Neural progenitor cell (in vitro differentiated cells): ENCODE measurements at regions not wholly inside any gene's neighbourhood (a gene's known extent, or its start where the extent isn't known, plus 50 kb on each side); places are given as distances from the start of the nearest gene placed in this dataset.

Source experiments
- DNase-seq: peaks from one replicate; pipeline ENCODE4 v3.0.0-alpha.2; 2016; ENCODE audit warnings: low spot score
- H2AFZ ChIP-seq: fragments of 200-600 bp; sonication (generic); replicated peaks from 2 replicates; pipeline ENCODE4 v1.6.1; 2016; ENCODE audit warnings: antibody characterized with exemption
- H3F3A ChIP-seq: fragments of 200-600 bp; sonication (generic); 2 replicates; pipeline ENCODE4 v1.6.1; 2016; ENCODE audit warnings: antibody characterized with exemption, low read depth
- H3K27ac ChIP-seq: fragments of 200-600 bp; sonication (generic); 2 replicates; pipeline ENCODE4 v1.5.1; 2016; ENCODE audit warnings: mild to moderate bottlenecking
- H3K27me3 ChIP-seq: fragments of 200-600 bp; sonication (generic); 2 replicates; pipeline ENCODE4 v1.6.1; 2016; ENCODE audit warnings: mild to moderate bottlenecking, moderate library complexity
- H3K36me3 ChIP-seq: fragments of 200-600 bp; sonication (generic); 2 replicates; pipeline ENCODE4 v1.5.1; 2016
- H3K4me1 ChIP-seq: fragments of 200-600 bp; sonication (generic); 2 replicates; pipeline ENCODE4 v1.6.1; 2016; ENCODE audit warnings: mixed run types
- H3K4me2 ChIP-seq: fragments of 200-600 bp; sonication (generic); 2 replicates; pipeline ENCODE4 v1.6.1; 2016
- H3K4me3 ChIP-seq: fragments of 200-600 bp; sonication (generic); 2 replicates; pipeline ENCODE4 v1.5.1; 2016
- H3K79me2 ChIP-seq: fragments of 200-600 bp; sonication (generic); 2 replicates; pipeline ENCODE4 v1.6.1; 2016; ENCODE audit warnings: low read depth
- H3K9ac ChIP-seq: fragments of 200-600 bp; sonication (generic); 2 replicates; pipeline ENCODE4 v1.6.1; 2016
- H3K9me3 ChIP-seq: fragments of 200-600 bp; sonication (generic); 2 replicates; pipeline ENCODE4 v1.5.1; 2016; ENCODE audit warnings: low read depth
- H4K20me1 ChIP-seq: fragments of 200-600 bp; sonication (generic); 2 replicates; pipeline ENCODE4 v1.6.1; 2016; ENCODE audit warnings: low read depth
- H3K27ac Mint-ChIP-seq: 3 replicates; pipeline ENCODE4 v1.8.0; 2021; ENCODE audit warnings: mixed read lengths
- H3K27me3 Mint-ChIP-seq: 2 replicates; pipeline ENCODE4 v1.8.0; 2022; ENCODE audit warnings: low read depth, mild to moderate bottlenecking, inconsistent platforms, moderate library complexity, mixed read lengths; ENCODE audit not compliant: insufficient read depth
- H3K36me3 Mint-ChIP-seq: 3 replicates; pipeline ENCODE4 v1.8.0; 2021; ENCODE audit warnings: mixed read lengths
- H3K4me1 Mint-ChIP-seq: 3 replicates; pipeline ENCODE4 v1.8.0; 2021; ENCODE audit warnings: mixed read lengths
- H3K4me3 Mint-ChIP-seq: 3 replicates; pipeline ENCODE4 v1.8.0; 2021; ENCODE audit warnings: mild to moderate bottlenecking, moderate library complexity, mixed read lengths
- H3K9me3 Mint-ChIP-seq: 3 replicates; pipeline ENCODE4 v1.8.0; 2020; ENCODE audit warnings: mixed read lengths
- EZH2 ChIP-seq: fragments of 200-600 bp; sonication (generic); IDR thresholded peaks from 2 replicates; pipeline ENCODE4 v1.6.1; 2017; ENCODE audit warnings: antibody characterized with exemption, mild to moderate bottlenecking, moderate library complexity
- EZH2phosphoT487 ChIP-seq: fragments of 200-600 bp; sonication (generic); IDR thresholded peaks from 2 replicates; pipeline ENCODE4 v1.6.1; 2017; ENCODE audit warnings: antibody characterized with exemption
- TF ChIP-seq, protein P1 (sequence below): fragments of 200-600 bp; sonication (generic); IDR thresholded peaks from 2 replicates; pipeline ENCODE4 v1.5.1; 2017; ENCODE audit warnings: antibody characterized with exemption, mild to moderate bottlenecking

GRCh38 chr18:2293109-2293839 lies 278.0 kb downstream of the METTL4 start:
- Histone ChIP-seq H3K27ac (no peak overlapping the region), H2AFZ (no peak overlapping the region), H3K9me3 (no peaks in the 10 kb centered on the region), H3K4me1 (no peaks in the 10 kb centered on the region), H3K4me2 (no peak overlapping the region), H3K36me3 (no peaks in the 10 kb centered on the region), H4K20me1 (no peaks in the 10 kb centered on the region), H3K4me3 (no peak overlapping the region), H3K9ac (no peak overlapping the region), H3F3A (no peaks in the 10 kb centered on the region), H3K27me3 (no peaks in the 10 kb centered on the region), H3K79me2 (no peaks in the 10 kb centered on the region)
- H3K27ac Mint-ChIP-seq: no peak overlapping the region
- no peaks in the 10 kb centered on the region for H3K36me3 Mint-ChIP-seq
- no peak for DNase-seq
- no peak overlapping the region for H3K4me3 Mint-ChIP-seq
- H3K27me3 Mint-ChIP-seq: no peaks in the 10 kb centered on the region
- H3K4me1 Mint-ChIP-seq: no peaks in the 10 kb centered on the region
- TF ChIP-seq EZH2phosphoT487: no peak
- TF ChIP-seq EZH2: no peak
- TF ChIP-seq, protein P1, sequence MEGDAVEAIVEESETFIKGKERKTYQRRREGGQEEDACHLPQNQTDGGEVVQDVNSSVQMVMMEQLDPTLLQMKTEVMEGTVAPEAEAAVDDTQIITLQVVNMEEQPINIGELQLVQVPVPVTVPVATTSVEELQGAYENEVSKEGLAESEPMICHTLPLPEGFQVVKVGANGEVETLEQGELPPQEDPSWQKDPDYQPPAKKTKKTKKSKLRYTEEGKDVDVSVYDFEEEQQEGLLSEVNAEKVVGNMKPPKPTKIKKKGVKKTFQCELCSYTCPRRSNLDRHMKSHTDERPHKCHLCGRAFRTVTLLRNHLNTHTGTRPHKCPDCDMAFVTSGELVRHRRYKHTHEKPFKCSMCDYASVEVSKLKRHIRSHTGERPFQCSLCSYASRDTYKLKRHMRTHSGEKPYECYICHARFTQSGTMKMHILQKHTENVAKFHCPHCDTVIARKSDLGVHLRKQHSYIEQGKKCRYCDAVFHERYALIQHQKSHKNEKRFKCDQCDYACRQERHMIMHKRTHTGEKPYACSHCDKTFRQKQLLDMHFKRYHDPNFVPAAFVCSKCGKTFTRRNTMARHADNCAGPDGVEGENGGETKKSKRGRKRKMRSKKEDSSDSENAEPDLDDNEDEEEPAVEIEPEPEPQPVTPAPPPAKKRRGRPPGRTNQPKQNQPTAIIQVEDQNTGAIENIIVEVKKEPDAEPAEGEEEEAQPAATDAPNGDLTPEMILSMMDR: no peak
- no peaks in the 10 kb centered on the region for H3K9me3 Mint-ChIP-seq

DNA sequence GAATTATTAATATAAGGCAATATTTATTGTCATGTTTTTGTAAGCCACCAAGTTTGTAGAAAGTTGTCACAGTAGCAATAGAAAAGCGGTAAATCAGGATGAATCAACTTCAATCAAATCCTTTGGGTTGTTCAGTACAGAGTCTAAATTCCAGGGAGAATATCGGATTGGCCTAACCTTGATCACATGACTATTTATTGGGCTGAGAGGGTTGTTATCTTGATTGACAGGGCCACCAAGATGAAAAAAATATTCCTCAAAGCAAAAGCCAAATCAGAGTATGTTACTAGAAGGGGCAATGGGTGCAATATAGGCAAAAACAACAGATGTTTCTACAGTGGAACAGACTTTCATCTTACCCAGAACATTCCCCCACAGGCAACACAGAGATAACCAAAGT lies 270.0 kb downstream of the METTL4 start:
- Mint-ChIP-seq H3K27ac (no peak overlapping the region), H3K4me1 (no peaks in the 10 kb centered on the region), H3K4me3 (no peak overlapping the region), H3K36me3 (no peaks in the 10 kb centered on the region), H3K9me3 (no peaks in the 10 kb centered on the region), H3K27me3 (no peaks in the 10 kb centered on the region)
- no peaks in the 10 kb centered on the region for H3F3A ChIP-seq
- H3K9ac ChIP-seq: no peak overlapping the region
- no peaks in the 10 kb centered on the region for H3K79me2 ChIP-seq
- no peak overlapping the region for H3K27ac ChIP-seq
- H3K27me3 ChIP-seq: no peaks in the 10 kb centered on the region
- TF ChIP-seq, protein P1: no peak
- TF ChIP-seq EZH2phosphoT487: no peak
- no peak for TF ChIP-seq EZH2
- no peaks in the 10 kb centered on the region for H4K20me1 ChIP-seq
- H3K9me3 ChIP-seq: no peaks in the 10 kb centered on the region
- no peaks in the 10 kb centered on the region for H3K36me3 ChIP-seq
- no peaks in the 10 kb centered on the region for H3K4me1 ChIP-seq
- H2AFZ ChIP-seq: no peak overlapping the region
- no peak for DNase-seq
- H3K4me3 ChIP-seq: no peak overlapping the region
- H3K4me2 ChIP-seq: no peak overlapping the region

DNA sequence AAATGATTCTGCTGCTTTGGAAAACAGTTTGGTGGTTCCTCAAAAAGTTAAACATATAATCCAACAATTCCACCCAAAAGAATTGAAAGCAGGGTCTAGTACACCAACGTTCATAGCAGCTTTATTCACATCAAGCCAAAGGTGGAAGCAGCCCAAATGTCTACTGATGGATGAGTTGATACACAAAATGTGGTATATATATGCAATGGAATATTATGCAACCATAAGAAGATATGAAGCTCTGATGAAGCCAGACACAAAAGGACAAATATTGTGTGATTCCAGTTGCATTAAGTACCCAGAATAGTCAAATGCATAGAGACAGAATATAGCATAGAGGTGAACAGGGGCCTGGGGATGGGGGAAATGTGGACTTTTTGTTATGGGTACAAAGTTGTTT lies 269.3 kb downstream of the METTL4 start:
- Histone ChIP-seq H3K9me3 (no peaks in the 10 kb centered on the region), H3K4me1 (no peaks in the 10 kb centered on the region), H3K27me3 (no peaks in the 10 kb centered on the region), H3K4me2 (no peak overlapping the region), H4K20me1 (no peaks in the 10 kb centered on the region), H3K27ac (no peak overlapping the region), H3F3A (no peaks in the 10 kb centered on the region), H3K79me2 (no peaks in the 10 kb centered on the region), H2AFZ (no peak overlapping the region), H3K4me3 (no peak overlapping the region), H3K9ac (no peak overlapping the region), H3K36me3 (no peaks in the 10 kb centered on the region)
- no peak overlapping the region for H3K27ac Mint-ChIP-seq
- H3K4me1 Mint-ChIP-seq: no peaks in the 10 kb centered on the region
- H3K4me3 Mint-ChIP-seq: no peak overlapping the region
- no peaks in the 10 kb centered on the region for H3K9me3 Mint-ChIP-seq
- no peak for TF ChIP-seq EZH2
- TF ChIP-seq, protein P1: no peak
- no peak for TF ChIP-seq EZH2phosphoT487
- no peaks in the 10 kb centered on the region for H3K27me3 Mint-ChIP-seq
- H3K36me3 Mint-ChIP-seq: no peaks in the 10 kb centered on the region
- no peak for DNase-seq
